ENCODE measurements at regions not wholly inside any gene's neighbourhood (a gene's known extent, or its start where the extent isn't known, plus 50 kb on each side); places are given as distances from the start of the nearest gene placed in this dataset.

DNA sequence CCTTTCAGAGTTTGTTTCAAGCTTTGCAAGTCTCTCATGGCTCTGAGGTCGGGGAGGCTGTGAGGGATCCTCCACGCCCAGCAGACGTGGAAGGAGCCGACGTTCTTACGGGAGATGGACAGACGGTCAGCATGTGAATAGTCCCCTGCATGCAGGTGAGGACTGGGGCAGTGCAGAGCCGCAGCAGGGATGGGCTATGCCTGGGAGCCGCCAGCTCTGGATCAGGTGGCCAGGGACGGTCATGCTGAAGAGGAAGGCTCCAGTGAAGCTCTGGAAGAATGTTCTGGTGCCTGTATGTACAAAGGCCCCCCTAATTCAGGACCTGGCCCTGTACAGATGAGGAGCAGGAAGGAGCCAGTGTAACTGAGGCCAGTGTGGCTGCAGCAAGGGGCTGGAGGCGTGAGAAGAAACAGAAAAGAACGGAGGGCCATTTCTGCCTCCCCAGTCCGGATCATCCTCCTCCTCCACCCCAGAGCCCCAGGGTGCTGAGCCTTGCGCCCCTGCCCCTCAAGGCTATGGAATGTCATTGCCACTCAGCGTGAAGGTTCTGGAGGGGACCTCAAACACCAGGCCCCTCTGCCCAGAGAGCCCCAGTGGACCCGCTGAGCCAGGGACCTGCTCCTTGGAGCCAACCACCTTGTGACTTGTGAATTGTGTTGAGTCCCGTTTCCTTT lies 96.8 kb upstream of the DIO3 start:
- DNase-seq (ENCODE audit: low read depth in 2 of 2), result no peak

DNA sequence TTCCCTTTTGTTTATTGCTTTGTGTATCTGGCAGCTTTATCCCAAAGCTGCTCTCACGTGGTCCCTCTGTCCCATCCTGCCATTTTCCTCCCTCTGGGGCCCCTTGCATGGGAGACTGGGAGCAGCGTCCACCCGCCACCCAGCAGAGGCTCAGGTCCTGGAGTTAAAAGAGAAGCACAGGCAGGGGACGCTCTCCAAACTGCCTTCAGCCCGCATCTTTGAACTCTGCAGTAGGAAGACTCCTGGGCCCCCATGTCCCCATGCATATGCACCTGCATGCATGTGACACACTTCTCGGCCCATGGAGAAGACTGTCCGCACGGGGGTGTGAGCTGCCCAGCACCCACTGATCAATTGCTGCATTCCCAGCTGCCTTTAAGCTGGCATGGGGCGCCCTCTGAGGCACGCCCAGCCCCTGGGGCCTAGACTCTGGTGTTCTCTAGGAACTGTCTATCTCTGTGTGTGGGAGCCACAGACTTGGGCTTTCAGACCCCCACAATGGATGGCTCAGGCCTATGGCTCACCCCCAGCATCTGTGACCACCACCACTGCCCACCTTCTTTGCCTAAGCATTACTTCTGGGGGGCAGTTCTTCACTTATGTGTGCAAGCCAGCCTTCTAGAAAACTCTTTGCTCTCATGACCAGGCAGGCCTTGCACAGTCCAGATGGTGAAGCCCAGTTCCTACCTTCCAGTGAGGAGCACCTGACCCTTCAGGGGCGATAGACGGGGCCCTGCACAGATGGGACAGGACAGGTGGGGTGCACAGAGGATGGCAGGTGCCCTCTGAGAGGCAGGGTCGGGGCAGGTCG lies 96.1 kb upstream of the DIO3 start:
- DNase-seq (ENCODE audit: low read depth in 2 of 2), result no peak

DNA sequence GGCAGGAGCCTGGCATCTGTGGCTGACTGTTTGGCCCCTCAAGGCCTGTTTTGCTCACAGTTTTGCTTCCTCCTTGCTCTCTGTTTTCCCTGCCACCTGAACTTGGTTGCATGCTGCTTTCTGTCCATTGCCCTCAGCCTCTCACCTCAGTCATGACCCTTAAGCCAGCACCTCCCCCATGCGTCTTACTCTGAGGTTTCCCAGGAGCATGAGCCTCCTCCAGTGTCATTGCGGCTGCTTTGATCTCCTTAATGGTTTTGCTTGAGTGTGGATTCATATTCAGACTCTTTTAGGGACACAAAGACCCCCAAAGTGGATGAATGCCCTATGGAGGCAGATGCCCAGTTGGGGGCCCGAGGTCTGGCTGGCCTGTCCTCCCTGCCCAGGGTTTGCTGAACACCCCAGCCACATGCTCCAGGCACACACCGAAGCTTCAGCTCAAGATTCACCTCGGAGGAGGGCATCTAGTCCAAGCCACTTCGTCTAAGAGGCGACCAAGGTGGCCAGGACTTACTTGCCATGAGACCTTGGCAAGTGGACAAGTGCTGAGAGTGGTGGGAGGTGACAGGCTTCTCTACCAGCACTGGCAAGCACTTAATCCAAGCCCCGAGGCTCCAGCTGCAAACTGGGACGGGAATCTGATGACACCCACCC lies 95.4 kb upstream of the DIO3 start:
- no peak for DNase-seq (ENCODE audit: low read depth in 2 of 2)

DNA sequence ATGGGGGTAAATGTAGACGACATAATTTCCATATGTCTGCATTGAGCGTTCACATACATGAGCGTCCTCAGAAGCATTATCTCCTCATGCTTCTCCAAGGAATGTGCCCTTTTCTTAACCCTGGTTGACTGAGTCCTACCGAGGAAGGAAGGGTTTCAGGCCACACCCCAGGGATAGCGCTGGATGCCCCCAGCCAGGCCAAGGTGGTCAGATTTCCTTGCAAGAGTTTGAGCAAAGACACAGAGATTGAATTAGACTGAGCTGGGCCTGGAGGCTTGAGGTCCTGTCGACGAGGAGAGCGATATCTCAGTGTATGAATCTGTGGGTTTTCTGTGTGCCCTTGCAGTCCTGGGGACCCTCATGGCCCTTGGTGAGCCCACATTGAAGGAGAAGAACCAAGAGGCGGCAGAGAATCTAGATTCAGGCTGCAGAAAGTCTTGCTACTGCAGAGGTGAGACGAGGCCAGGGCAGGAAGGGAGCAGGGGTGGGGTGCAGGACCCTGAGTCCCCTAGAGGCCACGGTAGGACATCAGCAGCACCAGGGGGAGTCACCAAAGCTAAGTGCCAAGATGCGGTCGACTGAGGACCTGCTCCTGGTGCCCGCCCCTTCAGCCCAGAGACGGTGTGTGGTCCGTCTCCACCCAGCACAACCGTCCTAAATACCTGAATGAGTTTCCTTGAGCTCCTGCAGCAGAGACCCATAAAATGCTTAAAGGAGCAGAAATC lies 94.7 kb upstream of the DIO3 start:
- no peak for DNase-seq (ENCODE audit: low read depth in 2 of 2)

DNA sequence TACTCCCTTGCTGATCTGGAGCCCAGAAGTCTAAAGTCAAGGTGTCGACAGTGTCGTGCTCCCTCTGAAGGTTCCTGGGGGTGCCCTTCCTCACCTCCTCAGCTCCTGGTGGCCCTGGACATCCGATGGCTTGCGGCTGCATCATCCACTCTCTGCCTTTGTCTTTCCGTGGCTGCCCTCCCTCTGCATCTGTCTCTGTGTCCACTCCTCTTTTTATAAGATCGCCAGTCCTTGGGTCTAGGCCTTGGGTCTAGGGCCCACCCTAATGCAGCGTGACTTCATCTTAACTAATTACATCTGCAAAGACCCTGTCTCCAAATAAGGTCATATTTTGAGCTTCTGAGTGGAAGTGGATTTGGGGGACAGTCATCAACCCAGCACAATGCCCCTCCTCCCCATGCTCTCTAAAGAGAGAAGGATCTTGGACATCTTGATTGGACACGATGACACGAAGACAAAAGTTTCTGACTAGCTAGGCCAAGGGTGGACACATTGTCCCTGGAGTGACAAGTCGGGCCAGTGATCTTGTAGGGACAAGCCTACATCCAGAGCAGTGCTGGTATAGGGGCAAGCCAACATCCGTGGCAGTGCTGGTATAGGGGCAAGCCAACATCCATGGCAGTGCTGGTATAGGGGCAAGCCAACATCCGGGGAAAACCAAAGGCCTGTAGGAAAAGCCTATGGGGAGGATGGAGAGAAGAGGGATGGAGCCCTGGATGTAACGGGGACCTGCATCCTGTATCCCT lies 93.9 kb upstream of the DIO3 start:
- DNase-seq (ENCODE audit: low read depth in 2 of 2), result no peak

DNA sequence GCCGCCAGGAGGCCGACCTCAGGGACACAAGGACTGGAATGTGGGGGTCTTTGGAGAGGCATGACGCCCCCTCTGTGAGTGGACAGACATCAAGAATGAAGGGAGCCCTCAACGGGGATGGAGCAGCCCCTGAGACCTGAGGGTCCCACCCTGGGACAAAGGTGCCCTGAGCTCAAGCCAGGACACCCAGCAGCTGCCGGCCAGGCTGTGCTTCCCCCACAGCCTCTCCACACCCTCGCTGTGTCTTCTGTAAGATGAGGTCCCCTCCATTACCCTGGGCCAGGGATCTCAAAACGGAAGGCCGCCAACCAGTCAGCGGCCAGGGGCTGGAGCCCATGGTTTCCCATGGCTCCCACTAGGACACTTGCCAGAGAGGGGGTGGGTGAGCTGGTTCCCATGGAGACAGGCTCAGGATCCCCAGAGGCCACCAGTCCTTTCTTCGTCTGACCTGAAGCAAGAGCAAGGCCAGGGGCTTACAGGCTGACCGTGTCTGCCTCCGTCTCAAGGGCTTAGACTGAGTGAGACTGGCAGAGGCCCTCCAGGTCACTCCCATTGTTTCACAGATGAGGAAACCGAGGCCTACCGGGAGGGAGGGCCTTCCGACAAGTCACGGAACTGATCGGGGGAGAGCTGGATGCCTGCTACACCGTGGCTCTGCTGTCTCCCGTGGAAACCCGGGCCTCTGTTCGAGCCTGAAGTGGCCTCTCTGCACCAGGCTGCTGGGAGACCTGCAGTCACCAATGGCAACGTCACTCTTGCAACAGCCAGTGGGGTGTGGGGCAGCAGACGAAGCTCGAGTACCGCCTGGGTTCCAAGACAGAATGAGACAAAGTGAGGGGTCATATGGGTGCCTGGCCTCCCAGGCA lies 91.7 kb upstream of the DIO3 start:
- DNase-seq (ENCODE audit: low read depth in 2 of 2), result no peak

DNA sequence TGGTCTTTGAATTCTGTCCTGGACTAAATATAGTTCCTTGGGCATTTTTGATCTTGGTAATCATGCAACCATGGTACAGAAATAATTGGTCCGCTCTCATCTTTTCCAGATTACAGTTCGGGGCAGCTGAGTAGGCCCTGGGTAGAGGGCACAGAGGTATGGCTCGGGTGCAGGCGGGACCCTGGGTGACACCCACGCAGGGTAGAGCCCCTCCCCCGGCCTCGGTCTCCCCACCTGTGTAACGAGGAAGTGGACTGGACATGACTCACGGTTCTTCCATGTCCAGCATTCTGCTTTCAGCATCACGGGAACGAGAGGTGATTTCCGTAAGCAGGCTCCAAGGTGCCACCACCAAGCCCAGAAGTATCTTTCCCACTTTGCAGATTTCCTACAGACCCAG lies 91.0 kb upstream of the DIO3 start:
- no peak for DNase-seq (ENCODE audit: low read depth in 2 of 2)

DNA sequence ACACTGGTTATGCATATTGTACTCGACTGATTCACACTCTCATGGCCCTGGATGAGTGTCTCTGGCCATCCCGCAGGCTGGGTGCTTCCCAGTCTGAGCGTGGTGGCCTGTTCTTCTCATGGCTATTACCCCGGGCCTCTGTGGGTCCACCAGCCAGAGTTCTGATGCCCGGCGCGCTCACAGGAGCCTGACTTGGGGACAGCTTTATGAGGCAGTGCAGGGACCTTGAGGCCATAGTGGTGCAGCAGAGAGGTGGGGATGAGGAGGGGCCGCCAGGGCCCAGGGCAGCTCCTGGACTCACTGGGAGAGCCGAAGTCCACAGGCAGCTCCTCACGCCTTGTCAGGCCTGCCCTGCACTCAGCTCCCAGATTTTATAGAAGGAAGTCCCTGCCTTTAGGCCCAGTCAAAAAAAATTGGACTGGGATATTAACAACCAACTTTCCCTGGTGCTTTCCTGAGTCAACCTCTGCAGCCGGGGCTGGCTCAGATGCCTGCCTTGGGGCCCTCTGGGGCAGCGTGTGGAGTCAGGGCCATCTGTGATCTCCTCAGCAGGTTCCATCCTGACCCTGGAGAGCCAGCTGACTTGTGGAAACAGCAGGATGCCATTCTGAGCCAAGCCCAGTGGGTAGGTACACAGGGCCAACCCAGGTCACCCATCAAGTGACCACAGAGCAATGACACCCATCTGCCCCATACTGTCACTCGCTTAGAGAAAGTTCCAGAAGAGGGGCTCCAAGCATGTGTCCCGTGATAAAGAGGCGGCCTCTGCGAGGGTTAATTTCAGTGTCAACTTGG lies 89.4 kb upstream of the DIO3 start:
- no peak for DNase-seq (ENCODE audit: low read depth in 2 of 2)

DNA sequence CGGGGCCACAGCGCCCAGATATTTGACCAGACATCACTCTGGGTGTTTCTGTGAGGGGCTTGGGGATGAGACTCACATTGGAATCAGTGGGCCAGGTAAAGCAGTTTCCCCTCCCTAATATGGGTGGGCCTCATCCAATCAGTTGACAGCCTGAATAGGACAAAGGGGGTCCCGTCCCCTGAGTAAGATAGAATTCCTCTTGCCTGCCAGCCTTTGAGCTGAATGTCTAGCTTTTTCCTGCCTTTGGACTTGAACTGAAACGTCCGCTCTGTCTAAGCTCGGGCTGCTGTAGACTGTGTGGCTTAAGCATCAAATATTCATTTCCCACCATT lies 88.8 kb upstream of the DIO3 start:
- DNase-seq (ENCODE audit: low read depth in 2 of 2), result no peak

DNA sequence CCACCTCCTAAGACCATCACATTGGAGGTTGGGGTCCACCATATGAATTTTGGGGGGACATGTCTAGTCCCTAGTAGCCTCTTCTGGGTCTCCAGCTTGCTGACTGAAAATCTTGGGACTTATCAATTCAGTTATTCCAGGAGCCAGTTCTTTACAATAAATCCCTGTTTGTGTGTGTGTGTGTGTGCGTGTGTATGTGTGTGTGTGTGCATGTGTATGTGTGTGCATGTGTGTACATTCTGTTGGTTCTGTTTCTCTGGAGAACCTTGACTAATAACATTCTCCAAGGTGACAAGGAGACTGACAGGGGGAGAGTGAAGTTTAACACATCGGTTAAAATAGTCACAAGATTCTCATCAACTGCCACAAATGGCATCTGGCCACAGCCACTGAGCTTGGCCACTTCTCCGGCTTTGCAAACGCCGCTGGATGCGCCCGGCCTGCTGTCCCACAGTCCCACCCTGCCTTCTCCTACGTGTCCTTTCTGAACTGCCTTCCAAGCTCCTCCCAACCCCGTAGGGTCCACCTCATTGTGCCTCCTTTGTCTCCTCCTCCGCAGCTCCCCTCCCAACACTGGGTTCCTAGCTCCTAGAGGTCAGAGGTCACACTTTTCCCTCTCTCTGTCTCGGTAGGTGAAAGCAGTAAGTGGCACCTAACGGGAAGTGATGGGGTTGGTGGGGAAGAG lies 88.1 kb upstream of the DIO3 start:
- DNase-seq (ENCODE audit: low read depth in 2 of 2), result no peak

DNA sequence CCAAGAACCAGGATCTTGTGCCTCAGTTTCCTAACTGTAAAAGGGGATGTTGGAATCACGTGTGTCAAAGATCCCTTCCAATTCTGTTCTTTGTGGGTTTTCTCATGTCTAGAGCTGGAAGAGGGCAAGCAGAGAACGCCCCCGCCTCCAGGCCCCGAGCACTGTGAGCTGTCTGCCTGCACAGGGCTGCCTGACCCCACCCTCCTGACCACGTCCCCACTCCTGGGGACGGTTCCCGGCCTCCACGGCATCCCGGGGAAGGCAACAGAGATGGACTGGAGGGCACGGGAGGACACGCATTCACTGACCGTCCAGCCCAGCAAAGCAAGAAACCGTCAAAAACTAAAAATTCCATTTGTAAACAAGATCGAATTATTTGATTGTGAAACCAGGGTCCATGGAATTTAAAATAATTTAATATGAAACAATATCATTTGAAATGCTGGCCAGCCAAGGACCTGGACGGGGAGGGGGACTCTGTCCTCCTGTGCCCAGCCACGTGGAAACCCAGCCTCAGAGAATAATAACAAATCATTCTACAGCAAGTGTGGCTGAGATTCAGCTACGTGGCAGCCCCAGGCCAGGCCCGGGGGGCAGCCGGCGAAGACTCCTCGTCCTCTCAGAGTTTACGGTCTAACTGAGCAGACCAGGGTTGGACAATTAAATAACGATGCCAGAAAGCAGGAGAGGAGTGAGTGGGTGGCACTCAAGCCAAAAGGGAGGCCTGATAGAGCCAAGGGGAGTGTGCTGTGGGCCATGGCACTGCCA lies 87.3 kb upstream of the DIO3 start:
- no peak for DNase-seq (ENCODE audit: low read depth in 2 of 2)

DNA sequence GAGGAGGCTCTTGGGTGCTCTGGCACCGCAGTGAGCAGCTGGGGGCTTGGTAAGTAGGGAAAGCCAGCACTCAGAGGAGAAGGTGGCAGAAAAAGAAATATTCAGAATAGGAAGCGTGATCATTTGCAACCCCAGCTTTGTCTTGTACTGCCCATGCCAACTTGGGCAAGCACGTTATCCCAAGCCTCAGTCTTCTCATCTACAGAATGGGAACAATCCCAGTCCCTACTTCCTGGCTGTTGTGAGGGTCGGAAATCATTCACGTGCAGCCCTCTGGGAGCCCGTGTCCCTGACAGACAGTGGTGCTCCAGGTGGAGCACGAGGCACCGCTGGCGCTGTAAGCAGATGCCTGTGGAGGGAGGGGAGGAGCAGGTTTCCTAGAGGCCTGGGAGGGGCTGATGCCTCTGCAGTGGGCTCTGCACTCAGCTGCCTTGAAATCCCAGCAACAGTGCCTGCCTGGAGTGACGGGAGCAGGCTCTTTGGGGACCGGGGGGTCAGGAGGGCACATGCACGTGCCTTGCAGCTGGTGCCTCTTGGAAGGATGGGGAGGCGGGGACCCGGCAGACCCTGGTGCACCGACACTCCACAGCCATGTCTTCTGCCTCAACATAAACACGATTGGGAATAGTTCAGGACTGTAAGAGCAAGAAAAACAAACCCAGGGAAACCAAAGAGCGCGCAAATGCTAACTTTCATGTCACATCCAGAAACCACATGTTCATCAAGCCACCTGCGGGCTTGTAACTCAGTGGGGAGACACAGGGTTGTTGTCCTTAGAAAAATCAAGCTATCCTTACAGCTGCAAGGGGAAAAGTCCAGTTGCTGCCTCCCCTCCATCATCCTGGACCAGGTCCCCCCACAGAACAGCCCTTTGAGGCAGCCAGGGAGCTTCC lies 86.5 kb upstream of the DIO3 start:
- no peak for DNase-seq (ENCODE audit: low read depth in 2 of 2)

DNA sequence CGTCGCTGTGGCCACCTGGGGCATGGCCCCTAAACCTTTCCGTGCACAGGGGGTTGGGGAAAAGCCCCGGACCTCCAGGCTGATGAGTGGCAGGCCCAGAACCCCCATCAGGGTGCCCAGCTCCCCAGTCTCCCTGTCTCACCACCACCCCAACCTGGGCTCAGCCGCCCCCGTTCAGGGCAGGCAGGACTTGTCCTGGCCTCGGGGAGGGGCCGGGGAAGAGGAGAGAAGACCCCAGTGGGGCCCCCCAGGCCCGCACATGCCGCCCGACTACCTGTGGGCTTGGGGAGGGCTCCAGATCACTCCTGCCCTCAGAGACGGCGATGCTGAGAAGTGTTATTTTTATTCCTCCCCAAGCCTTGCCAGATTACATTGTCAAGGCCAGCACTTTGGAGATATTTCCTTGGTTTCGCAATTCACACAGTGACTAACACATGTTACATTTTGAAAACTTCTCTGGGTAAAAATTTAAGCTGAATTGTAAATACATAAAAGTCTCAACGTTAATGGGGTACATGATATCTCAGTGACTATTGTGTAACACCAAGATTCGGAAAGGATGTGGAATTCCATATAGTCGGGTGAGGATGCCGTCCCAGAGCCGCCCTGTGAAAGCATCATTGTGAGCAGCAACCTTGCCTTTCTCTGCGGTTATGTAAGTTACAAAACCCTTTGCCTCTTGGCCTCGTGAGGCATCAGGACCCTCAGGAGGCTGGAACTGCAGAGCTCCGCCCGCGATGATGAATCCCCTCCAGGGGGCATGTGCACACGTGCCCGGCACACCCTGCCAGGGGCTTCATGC lies 85.6 kb upstream of the DIO3 start:
- DNase-seq (ENCODE audit: low read depth in 2 of 2), result no peak

DNA sequence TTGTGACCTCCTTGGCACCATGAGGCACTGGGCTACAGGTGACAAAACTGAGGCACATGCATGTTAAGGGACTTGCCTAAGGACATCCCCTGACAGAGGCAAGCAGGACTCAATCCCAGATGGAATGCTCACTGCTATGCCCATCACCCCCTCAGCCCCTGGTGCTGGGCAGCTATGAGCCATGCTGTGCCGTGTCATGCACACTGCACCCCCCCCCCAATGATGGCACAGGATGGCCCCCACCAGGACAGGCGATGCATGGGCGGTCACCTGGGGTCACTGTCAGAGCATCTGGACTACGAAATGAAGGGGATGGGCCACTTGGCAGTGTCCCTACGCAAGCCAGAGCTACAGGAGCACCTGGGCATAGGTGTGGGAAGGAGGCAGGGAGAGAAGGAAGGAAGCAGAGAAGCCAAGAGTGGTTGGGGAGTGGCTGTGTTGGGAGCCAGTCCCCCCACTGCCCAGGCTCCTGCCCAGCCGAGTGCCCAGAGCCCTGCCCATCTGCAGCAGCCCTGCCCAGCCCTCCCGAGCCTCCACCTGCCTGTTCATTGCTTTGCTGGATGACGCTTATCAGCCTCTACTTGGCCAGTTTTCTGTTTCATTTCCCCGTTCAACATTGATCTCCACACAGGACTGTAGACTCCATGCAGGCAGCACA lies 84.9 kb upstream of the DIO3 start:
- DNase-seq (ENCODE audit: low read depth in 2 of 2), result no peak

DNA sequence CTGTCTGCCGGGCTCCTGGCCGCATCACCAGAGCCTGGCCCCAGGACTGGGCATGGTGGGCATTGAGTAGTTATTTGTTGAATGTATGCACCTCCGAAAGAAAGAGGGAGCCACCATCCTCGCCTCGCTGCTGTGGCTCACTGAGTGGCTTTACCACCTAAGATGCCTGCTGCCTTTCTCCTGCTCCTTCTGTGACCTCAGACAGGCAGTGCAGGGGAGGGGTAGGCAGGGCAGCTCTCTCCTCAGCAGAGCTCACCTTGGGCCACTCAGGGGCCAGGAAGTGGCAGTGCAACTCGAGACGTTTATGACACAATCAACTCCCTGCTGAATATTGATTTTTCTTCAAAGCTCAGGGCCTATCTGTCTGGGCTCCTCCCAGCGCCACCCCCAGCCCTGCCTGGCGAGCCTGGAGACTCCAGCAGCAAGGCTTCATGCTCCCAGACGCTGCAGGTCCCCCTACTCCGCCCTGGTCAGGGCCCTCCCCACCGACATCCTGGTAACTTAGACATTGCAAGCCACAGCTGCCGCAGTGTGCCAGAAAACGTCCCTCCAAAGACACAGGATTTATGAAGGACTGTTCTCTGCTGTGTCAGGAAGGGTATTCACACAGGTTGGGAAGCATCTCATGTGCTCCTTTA lies 84.3 kb upstream of the DIO3 start:
- no peak for DNase-seq (ENCODE audit: low read depth in 2 of 2)

DNA sequence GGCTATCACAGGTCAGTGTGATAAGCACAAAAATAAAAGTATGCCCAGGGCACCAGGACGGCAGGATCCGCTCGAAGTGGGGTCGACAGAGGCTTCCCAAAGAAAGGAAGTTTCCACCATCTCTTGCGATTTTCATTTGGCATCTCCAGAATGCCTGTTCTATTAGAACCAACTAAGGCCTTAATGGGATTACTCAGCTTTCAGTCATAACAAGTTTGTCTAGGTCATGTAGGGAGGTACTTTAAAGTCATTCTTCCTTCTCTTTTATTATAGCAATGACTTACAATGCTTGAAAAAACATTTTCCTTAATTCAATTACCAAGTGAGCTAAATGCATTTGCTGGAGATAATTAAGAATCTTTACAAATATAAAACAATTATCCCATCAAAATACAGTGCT lies 83.6 kb upstream of the DIO3 start:
- DNase-seq (ENCODE audit: low read depth in 2 of 2), result no peak

Measured in stimulated activated CD8-positive, alpha-beta memory T cell treated with anti-CD3 and anti-CD28 coated beads, Interleukin-7, amount 100 ng/mL, for 1 hour (primary cell).